ENCODE measurements at regions not wholly inside any gene's neighbourhood (a gene's known extent, or its start where the extent isn't known, plus 50 kb on each side); places are given as distances from the start of the nearest gene placed in this dataset.

DNA sequence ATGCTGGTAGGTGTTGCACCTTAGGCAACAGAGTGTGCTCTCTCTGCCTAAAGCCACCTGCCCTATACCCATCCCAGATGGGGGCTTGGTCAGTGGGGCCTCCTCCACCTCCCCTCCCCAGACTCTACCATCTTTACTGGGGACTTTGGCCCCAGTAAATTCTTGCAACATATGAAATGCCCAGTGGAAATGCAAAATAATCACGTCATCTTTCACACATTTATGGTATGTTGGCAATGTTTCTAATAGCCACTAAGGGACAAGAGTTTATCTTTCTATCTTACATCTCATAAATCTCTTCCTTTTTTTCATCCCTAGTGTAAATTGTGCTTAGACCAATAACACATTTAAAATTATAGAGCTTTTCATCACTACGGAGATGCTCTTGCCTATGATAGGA is 103.0 kb upstream of the MAML3 start:
- no peak overlapping the region for H3K27ac Mint-ChIP-seq (ENCODE audit: unreplicated experiment)
- H3K27me3 Mint-ChIP-seq (ENCODE audit: low read depth), result no peaks in the 10 kb centered on the region
- TF ChIP-seq, protein P1, sequence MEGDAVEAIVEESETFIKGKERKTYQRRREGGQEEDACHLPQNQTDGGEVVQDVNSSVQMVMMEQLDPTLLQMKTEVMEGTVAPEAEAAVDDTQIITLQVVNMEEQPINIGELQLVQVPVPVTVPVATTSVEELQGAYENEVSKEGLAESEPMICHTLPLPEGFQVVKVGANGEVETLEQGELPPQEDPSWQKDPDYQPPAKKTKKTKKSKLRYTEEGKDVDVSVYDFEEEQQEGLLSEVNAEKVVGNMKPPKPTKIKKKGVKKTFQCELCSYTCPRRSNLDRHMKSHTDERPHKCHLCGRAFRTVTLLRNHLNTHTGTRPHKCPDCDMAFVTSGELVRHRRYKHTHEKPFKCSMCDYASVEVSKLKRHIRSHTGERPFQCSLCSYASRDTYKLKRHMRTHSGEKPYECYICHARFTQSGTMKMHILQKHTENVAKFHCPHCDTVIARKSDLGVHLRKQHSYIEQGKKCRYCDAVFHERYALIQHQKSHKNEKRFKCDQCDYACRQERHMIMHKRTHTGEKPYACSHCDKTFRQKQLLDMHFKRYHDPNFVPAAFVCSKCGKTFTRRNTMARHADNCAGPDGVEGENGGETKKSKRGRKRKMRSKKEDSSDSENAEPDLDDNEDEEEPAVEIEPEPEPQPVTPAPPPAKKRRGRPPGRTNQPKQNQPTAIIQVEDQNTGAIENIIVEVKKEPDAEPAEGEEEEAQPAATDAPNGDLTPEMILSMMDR (IDR thresholded peaks at IDR 0.05), result no peak

DNA sequence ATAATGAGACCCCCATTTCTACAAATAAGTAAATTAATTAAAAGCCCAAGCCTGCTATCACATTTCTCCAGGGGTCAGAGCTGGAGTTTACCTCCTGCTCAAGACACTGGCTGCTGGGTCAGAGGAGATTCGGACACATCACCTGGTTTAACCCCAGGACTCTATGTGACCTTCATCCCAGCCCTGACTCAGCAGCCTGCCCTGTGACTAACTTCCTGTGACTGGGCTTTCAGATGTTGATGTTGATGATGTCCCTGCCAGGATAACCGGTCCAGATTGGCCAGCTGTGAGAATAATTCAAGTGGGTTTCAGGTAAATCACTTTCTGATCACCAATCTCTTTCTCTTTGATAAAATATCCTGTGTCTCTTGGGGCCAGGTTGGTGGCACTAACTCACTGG is 102.4 kb upstream of the MAML3 start:
- Mint-ChIP-seq H3K4me3 (ENCODE audit: unreplicated experiment) (no peak overlapping the region), H3K27ac (ENCODE audit: unreplicated experiment) (no peak overlapping the region), H3K9me3 (ENCODE audit: low read depth) (no peaks in the 10 kb centered on the region), H3K27me3 (ENCODE audit: low read depth) (no peaks in the 10 kb centered on the region), H3K4me1 (ENCODE audit: low read depth) (peaks cover 36% of the 10 kb centered on the region), H3K36me3 (ENCODE audit: low read depth) (no peaks in the 10 kb centered on the region)
- no peak for DNase-seq (ENCODE audit: low spot score)
- TF ChIP-seq, protein P1 (IDR thresholded peaks at IDR 0.05), result no peak

More for the DNA sequence above, 103.0 kb upstream of the MAML3 start:
- H3K4me1 Mint-ChIP-seq (ENCODE audit: low read depth), result peaks cover 34% of the 10 kb centered on the region
- no peaks in the 10 kb centered on the region for H3K9me3 Mint-ChIP-seq (ENCODE audit: low read depth)
- DNase-seq (ENCODE audit: low spot score), result no peak
- no peaks in the 10 kb centered on the region for H3K36me3 Mint-ChIP-seq (ENCODE audit: low read depth)
- no peak overlapping the region for H3K4me3 Mint-ChIP-seq (ENCODE audit: unreplicated experiment)

- no peak overlapping the region for H3K27ac Mint-ChIP-seq (ENCODE audit: unreplicated experiment)
- H3K4me3 Mint-ChIP-seq (ENCODE audit: unreplicated experiment), result no peak overlapping the region
- H3K9me3 Mint-ChIP-seq (ENCODE audit: low read depth), result no peaks in the 10 kb centered on the region
- H3K27me3 Mint-ChIP-seq (ENCODE audit: low read depth), result no peaks in the 10 kb centered on the region
- H3K36me3 Mint-ChIP-seq (ENCODE audit: low read depth), result no peaks in the 10 kb centered on the region
- TF ChIP-seq, protein P1 (IDR thresholded peaks at IDR 0.05), result no peak
- peaks cover 36% of the 10 kb centered on the region for H3K4me1 Mint-ChIP-seq (ENCODE audit: low read depth)
- no peak for DNase-seq (ENCODE audit: low spot score)
Observed at GRCh38 chr4:140255927-140256326, 101.9 kb upstream of the MAML3 start.

GRCh38 chr4:140255467-140255866 is 101.5 kb upstream of the MAML3 start:
- TF ChIP-seq, protein P1 (IDR thresholded peaks at IDR 0.05), result no peak
- no peak for DNase-seq (ENCODE audit: low spot score)
- no peak overlapping the region for H3K4me3 Mint-ChIP-seq (ENCODE audit: unreplicated experiment)
- no peak overlapping the region for H3K27ac Mint-ChIP-seq (ENCODE audit: unreplicated experiment)
- no peaks in the 10 kb centered on the region for H3K27me3 Mint-ChIP-seq (ENCODE audit: low read depth)
- H3K4me1 Mint-ChIP-seq (ENCODE audit: low read depth), result peaks cover 34% of the 10 kb centered on the region
- no peaks in the 10 kb centered on the region for H3K36me3 Mint-ChIP-seq (ENCODE audit: low read depth)
- H3K9me3 Mint-ChIP-seq (ENCODE audit: low read depth), result no peaks in the 10 kb centered on the region

DNA sequence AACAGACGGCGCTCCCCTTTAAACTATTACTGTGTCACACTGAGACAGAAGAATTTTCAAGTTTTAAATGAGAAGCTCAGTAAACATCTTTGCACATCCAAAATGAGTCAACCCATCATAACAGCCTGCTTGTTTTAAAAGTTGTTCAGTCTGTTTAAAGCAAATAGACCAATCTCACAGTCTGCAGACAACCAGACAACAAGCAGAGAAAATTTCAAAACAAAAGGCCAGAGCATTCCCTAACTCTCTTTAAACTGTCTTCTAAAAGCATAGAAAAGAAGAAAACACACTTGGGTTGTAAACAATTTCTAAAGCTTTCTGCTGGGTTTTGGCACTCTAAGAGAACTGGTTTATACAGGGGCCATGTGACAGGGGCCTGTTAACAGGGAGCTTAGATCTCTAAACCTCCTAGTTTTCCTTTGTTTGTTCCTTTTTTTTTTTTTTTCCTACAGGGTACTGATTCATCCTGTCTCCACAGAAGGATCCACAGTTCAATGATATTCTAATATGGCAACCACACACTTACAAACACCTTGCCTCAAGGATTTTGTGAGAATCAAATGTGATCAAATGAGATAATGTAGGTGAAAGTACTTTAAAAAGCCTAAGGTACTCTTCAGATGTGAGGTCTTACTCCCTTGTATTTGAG is 100.8 kb upstream of the MAML3 start:
- no peak for DNase-seq (ENCODE audit: low spot score)
- Mint-ChIP-seq H3K27me3 (ENCODE audit: low read depth) (no peaks in the 10 kb centered on the region), H3K9me3 (ENCODE audit: low read depth) (no peaks in the 10 kb centered on the region), H3K27ac (ENCODE audit: unreplicated experiment) (no peak overlapping the region), H3K36me3 (ENCODE audit: low read depth) (no peaks in the 10 kb centered on the region), H3K4me1 (ENCODE audit: low read depth) (peaks cover 27% of the 10 kb centered on the region), H3K4me3 (ENCODE audit: unreplicated experiment) (no peak overlapping the region)
- TF ChIP-seq, protein P1 (IDR thresholded peaks at IDR 0.05), result no peak
